GM19372 (cell line): ENCODE measurements at regions not wholly inside any gene's neighbourhood (a gene's known extent, or its start where the extent isn't known, plus 50 kb on each side); places are given as distances from the start of the nearest gene placed in this dataset.
"Not testable (repeated sequence)": the region's sequence is repeated elsewhere in the genome, so short reads cannot be mapped to it uniquely, and the experiment has no call there.

ENCODE experiments used
- ATAC-seq: cut with Tn5 transposase; IDR thresholded peaks from one replicate; pipeline ENCODE4 v1.9.1; 2021; ENCODE audit warnings: mild to moderate bottlenecking, low read depth, moderate library complexity; ENCODE audit not compliant: unreplicated experiment

DNA sequence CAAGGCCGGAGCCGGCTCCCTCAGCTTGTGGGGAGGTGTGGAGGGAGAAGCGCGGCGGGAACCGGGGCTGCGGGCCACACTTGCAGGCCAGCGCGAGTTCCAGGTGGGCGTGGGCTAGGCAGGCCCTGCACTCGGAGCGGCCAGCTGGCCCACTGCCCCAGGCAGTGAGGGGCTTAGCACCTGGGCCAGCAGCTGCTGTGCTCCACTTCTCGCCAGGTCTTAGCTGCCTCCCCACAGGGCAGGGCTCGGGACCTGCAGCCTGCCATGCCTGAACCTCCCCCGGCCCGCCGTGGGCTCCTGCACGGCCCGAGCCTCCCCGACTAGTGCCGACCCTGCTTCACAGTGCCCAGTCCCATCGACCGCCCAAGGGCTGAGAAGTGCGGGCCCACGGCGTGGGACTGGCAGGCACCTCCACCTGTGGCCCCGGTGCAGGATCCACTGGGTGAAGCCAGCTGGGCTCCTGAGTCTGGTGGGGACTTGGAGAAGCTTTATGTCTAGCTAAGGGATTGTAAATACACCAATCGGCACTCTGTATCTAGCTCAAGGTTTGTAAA, 131.8 kb downstream of the KDR start:
- ATAC-seq: not testable (repeated sequence)

GRCh38 chr4:54992266-54992665, 133.1 kb downstream of the KDR start:
- no peak for ATAC-seq

DNA sequence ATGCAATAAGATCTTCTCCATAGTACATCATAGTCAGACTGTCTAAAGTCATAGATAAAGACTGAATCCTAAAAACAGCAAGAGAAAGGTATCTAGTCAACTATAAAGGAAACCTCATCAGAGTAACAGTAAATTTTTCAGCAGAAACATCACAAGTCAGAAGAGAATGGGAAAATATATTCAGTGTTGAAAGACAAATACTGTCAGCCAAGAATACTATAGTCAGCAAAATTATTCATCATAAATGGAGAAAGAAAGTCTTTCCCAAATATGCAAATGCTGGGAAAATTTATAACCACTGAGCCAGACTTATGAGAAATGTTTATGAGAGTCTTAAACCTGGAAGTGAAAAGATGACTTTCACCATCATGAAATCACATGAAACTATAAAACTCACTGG, 136.7 kb downstream of the KDR start:
- ATAC-seq: no peak

- ATAC-seq: no peak
Observed at GRCh38 chr4:54986095-54986846, 139.1 kb downstream of the KDR start.

DNA sequence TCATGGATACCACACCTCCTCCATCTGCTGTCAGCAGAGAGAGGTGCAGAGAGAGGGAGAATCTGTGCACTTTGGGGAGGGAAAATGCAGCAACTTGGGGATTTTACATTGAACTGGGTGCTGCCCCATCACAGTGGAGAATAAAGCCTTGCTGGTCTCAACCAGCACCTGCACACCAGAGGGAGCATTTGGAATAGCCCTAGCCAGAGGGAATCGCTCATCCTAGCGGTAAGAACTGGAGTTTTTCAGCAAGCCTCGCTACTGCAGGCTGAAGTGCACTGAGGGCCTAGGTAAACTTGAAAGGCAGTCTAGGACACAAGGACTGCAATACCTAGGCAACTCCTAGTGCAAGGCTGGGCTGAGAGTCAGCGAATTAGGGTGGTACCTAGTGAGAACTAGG, 148.7 kb downstream of the KDR start:
- ATAC-seq: no peak

- no peak for ATAC-seq
Observed at GRCh38 chr4:54976031-54976430, 149.4 kb downstream of the KDR start.

GRCh38 chr4:54973784-54974183, 151.6 kb downstream of the KDR start:
- no peak for ATAC-seq

- peak; percentile 80 for ATAC-seq
Observed at GRCh38 chr4:54971474-54971950, 153.9 kb downstream of the KDR start.

- ATAC-seq: no peak
Observed at GRCh38 chr4:54967289-54967688, 158.1 kb downstream of the KDR start.

GRCh38 chr4:54961357-54961975, 163.9 kb downstream of the KDR start:
- no peak for ATAC-seq

DNA sequence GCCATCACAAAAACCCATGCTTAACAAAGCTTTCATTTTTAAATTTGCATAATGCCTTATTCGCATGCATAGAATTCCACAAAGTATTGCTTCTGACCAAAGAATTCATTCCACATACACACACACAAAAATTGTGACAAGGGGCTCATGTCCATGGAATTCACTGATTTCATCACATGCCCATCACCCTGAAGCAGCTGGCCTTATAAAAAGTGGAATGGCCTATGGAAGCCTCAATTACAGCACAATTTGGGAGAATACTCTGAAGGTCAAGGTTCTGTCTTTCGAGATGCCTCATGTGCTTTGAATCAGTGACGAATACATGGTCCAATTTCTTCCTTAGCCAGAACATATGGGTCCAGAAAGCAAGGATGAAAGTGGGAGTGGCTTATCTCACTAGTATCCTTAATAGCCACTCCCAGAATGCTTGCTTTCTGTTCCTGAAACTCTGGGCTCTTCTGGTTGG, 165.7 kb downstream of the KDR start:
- ATAC-seq: no peak

- no peak for ATAC-seq
Observed at GRCh38 chr4:54959131-54959530, 166.3 kb downstream of the KDR start.

DNA sequence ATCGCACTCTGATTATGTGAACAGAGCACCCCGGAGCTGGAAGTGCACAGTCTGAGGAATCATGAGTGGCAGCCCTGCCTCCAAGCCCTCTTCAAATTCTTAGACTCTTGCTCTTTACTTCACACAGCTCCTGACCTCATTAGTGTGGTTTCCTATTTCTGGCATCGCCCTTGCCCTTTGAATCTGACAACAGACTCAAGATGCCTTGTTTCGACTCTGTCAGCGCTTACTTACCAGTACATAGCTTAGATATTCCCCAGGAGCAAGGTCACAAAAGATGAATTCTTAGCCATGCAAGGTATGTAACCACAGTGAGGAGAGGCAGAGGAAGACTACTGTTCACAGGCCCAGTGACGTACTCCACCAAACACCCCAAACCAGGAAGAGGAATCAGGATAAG, 167.2 kb downstream of the KDR start:
- no peak for ATAC-seq

DNA sequence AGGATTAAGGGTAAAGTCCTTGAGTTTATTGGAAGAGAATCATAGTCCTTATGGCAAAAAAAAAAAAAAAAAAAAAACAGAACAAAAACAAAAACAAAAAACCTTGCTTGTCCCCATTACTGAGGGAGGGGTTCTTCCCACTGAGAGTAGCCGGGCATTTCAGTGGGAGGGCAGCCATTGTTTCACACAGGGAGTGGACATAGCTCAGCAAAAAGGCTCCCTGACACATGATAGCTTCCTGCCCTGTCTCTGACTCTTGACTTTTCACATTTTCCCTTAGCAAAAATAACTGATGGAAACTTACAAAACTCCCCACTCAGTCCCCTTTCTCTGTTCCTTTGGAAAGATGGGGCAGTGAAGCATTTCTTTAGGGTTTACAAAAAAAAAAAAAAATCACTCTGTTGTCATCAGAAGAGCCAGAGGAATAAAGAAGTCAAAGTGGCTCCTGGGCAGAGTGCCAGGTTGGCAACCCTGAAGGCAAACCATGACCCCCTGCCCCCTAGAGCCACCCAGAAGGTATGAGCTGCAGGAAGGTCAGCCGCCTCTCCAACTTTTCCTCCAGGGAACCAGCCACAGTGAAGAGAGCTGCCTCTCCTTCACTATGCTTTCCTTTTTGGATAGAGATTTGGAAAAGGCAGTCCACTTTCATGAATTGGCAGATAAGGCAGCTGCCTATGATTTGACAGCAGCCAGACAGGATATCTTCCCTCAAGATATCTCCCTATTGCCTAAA, 170.6 kb downstream of the KDR start:
- ATAC-seq: no peak

- no peak for ATAC-seq
Observed at GRCh38 chr4:54946741-54947140, 178.7 kb downstream of the KDR start.

DNA sequence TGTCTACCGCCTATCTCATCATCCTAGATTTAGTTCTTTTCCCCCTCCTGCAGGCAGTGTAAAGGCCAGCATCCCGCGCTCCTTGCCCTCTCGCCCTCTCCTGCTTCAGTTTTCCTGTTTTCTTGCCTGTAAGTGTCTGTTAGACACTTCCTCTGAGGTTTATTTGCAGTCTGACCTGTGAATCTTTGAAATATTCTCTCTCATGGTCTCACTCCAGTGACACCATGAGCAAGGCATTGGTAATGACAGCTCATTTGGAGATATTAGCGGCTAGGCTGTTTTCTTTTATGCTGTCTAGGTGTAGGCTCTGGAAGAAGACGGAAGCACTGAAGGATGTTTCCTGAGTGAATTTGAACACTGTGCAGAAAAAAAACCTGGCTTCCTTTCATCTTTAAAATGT, 179.6 kb downstream of the KDR start:
- no peak for ATAC-seq

DNA sequence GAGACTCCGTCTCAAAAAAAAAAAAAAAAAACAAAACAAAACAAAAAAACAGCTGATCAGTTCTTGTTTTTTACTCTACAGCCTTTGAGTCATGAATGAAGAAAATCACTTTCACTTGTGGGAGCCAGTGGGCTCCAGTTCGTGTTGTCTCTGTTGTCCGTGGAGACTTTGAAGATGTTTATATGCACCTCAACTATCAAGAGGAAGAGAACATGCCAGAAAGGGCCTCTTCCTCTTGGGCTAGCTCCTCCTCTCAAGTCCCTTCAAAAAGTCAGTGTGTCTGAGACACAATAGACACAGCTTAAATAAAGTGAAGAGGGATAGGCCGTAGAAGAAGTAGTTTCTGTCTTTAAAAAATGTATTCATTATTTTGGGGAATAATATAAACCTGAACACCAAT, 182.7 kb downstream of the KDR start:
- peak; percentile 30 for ATAC-seq

DNA sequence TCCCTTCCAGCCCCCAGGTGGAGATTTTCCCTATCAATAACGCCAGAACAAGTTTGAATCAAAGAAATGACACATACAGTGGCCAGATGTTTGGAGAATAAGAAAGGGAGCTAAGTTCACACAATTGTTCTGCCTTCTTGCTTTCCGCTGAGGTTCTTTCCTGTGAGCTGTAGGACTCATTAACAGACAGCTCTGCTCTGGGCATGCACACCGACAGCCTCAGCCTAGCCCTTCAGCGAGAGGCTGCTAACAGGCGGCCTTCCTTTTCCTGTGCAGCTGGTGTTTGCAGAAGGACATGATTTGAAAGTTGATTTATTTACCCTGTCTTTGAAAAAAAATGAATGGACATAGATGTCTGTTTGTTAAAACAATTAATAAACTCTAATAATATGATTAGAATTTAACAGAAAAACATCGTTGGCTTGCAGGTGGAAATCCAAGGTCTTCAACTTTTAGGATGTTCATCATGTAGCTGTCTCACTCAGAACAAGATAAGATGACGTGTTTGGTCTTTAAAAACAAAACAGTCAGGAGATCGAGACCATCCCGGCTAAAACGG, 183.3 kb downstream of the KDR start:
- ATAC-seq: peak; percentile 66

- ATAC-seq: no peak
Observed at GRCh38 chr4:54940996-54941865, 184.2 kb downstream of the KDR start.

GRCh38 chr4:54937501-54937900, 187.9 kb downstream of the KDR start:
- no peak for ATAC-seq
